ENCODE measurements at regions not wholly inside any gene's neighbourhood (a gene's known extent, or its start where the extent isn't known, plus 50 kb on each side); places are given as distances from the start of the nearest gene placed in this dataset.

GRCh38 chr16:50497592-50497991 lies 50.6 kb upstream of the NKD1 start:
- no peak overlapping the region for H3K4me3 ChIP-seq (ENCODE audit: low read length)
- peak; percentile 46 for DNase-seq (ENCODE audit: low read depth)
- TF ChIP-seq, protein P1, sequence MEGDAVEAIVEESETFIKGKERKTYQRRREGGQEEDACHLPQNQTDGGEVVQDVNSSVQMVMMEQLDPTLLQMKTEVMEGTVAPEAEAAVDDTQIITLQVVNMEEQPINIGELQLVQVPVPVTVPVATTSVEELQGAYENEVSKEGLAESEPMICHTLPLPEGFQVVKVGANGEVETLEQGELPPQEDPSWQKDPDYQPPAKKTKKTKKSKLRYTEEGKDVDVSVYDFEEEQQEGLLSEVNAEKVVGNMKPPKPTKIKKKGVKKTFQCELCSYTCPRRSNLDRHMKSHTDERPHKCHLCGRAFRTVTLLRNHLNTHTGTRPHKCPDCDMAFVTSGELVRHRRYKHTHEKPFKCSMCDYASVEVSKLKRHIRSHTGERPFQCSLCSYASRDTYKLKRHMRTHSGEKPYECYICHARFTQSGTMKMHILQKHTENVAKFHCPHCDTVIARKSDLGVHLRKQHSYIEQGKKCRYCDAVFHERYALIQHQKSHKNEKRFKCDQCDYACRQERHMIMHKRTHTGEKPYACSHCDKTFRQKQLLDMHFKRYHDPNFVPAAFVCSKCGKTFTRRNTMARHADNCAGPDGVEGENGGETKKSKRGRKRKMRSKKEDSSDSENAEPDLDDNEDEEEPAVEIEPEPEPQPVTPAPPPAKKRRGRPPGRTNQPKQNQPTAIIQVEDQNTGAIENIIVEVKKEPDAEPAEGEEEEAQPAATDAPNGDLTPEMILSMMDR (IDR thresholded peaks at IDR 0.05; ENCODE audit: insufficient read depth, low read depth, low read length, missing control alignments): no peak

- no peak overlapping the region for H3K4me3 ChIP-seq (ENCODE audit: low read length)
- TF ChIP-seq, protein P1 (IDR thresholded peaks at IDR 0.05; ENCODE audit: insufficient read depth, low read depth, low read length, missing control alignments): no peak
- DNase-seq (ENCODE audit: low read depth): peak; percentile 29
Measured at GRCh38 chr16:50496990-50497389, 51.2 kb upstream of the NKD1 start.

GRCh38 chr16:50495673-50496072 lies 52.5 kb upstream of the NKD1 start:
- no peak overlapping the region for H3K4me3 ChIP-seq (ENCODE audit: low read length)
- DNase-seq (ENCODE audit: low read depth): no peak
- TF ChIP-seq, protein P1 (IDR thresholded peaks at IDR 0.05; ENCODE audit: insufficient read depth, low read depth, low read length, missing control alignments): no peak

GRCh38 chr16:50494501-50495491 lies 53.4 kb upstream of the NKD1 start:
- no peak overlapping the region for H3K4me3 ChIP-seq (ENCODE audit: low read length)
- DNase-seq (ENCODE audit: low read depth): no peak
- TF ChIP-seq, protein P1 (IDR thresholded peaks at IDR 0.05; ENCODE audit: insufficient read depth, low read depth, low read length, missing control alignments): no peak

DNA sequence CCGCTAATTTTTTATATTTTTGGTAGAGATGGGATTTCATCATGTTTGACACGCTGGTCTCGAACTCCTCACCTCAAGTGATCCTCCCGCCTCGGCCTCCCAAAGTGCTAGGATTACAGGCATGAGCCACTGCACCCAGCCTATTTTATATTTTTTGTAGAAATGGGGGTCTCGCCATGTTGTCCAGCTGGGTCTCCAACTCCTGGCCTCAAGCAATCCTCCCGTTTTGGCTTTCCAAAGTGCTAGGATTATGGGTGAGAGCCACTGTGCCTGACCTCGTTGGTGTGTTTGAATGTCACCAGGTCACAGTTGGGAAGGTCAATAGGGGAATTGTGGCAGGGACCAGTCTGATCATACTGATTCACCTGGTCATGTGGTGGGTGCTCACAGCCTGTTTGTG lies 56.7 kb upstream of the NKD1 start:
- no peak for DNase-seq (ENCODE audit: low read depth)
- TF ChIP-seq, protein P1 (IDR thresholded peaks at IDR 0.05; ENCODE audit: insufficient read depth, low read depth, low read length, missing control alignments): no peak
- H3K4me3 ChIP-seq (ENCODE audit: low read length): no peak overlapping the region

DNA sequence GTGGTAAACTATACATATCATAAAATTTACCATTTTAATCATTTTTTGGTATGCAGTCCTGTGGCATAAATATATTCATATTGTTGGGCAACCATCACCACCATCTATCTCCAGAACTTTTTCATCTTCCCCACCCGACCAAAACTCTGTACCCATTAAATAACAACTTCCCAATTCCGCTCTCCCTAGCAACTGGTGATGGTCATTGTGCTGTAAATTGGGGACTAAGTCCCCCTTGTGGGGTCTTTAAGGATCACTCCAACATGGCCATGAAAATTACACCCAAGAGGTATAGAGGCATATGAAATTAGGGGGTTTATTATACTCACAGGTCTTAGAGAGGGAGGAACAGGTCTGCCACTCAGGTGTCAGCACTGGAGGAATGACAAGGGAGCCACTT lies 57.4 kb upstream of the NKD1 start:
- no peak overlapping the region for H3K4me3 ChIP-seq (ENCODE audit: low read length)
- DNase-seq (ENCODE audit: low read depth): no peak
- TF ChIP-seq, protein P1 (IDR thresholded peaks at IDR 0.05; ENCODE audit: insufficient read depth, low read depth, low read length, missing control alignments): no peak
